ENCODE measurements at regions not wholly inside any gene's neighbourhood (a gene's known extent, or its start where the extent isn't known, plus 50 kb on each side); places are given as distances from the start of the nearest gene placed in this dataset.

GRCh38 chr6:95216555-95216954 is 360.8 kb upstream of the MANEA start:
- Histone ChIP-seq H3K27me3 (ENCODE audit: control insufficient read depth in 3 of 3, insufficient read depth in 3 of 3, low read depth in 1 of 3, low read length in 3 of 3) (no peaks in the 10 kb centered on the region), H3K4ac (ENCODE audit: low read length) (no peak overlapping the region), H2BK12ac (ENCODE audit: low read length) (no peak overlapping the region), H3K27ac (replicated peaks; ENCODE audit: low read length) (no peak overlapping the region), H3K14ac (ENCODE audit: low read length) (no peak overlapping the region), H3K4me3 (ENCODE audit: low read length in 2 of 2) (no peak overlapping the region), H3K36me3 (replicated peaks in 1 of 2; ENCODE audit: control insufficient read depth in 2 of 2, insufficient read depth in 2 of 2, low read length in 2 of 2) (no peaks in the 10 kb centered on the region), H3K79me1 (ENCODE audit: low read depth, low read length) (no peaks in the 10 kb centered on the region), H2AK5ac (ENCODE audit: low read depth, low read length) (no peak overlapping the region), H3K9ac (ENCODE audit: low read depth, low read length, poor library complexity) (no peak overlapping the region), H3K4me2 (ENCODE audit: insufficient read depth, low read length, poor library complexity, severe bottlenecking) (no peak overlapping the region), H3K9me3 (replicated peaks in 1 of 2; ENCODE audit: control insufficient read depth in 2 of 2, insufficient read depth in 1 of 2, low read depth in 1 of 2, low read length in 2 of 2) (no peaks in the 10 kb centered on the region), H2BK15ac (ENCODE audit: low read length) (no peak overlapping the region), H3K23ac (ENCODE audit: low read depth, low read length, poor library complexity) (no peak overlapping the region), H2BK5ac (ENCODE audit: low read length) (no peak overlapping the region), H4K91ac (ENCODE audit: low read depth, low read length, poor library complexity) (no peak overlapping the region), H3K18ac (ENCODE audit: low read length) (no peak overlapping the region), H2AFZ (ENCODE audit: low read length) (no peak overlapping the region), H3K4me1 (ENCODE audit: control insufficient read depth in 2 of 2, insufficient read depth in 1 of 2, low read depth in 1 of 2, low read length in 2 of 2) (no peaks in the 10 kb centered on the region), H4K8ac (ENCODE audit: low read depth, low read length) (no peak overlapping the region), H2BK120ac (ENCODE audit: low read depth, low read length) (no peak overlapping the region)
- no peak for DNase-seq (ENCODE audit: low spot score)
- WGBS, 2 donors (ENCODE audit: extremely low coverage in 2 of 2, insufficient read length in 2 of 2, insufficient replicate concordance in 1 of 2): no CpG with 5 or more reads among the region's 1 CpG

GRCh38 chr6:95227351-95227750 is 350.0 kb upstream of the MANEA start:
- no peak overlapping the region for H4K91ac ChIP-seq (ENCODE audit: low read depth, low read length, poor library complexity)
- WGBS, 2 donors (ENCODE audit: extremely low coverage in 2 of 2, insufficient read length in 2 of 2, insufficient replicate concordance in 1 of 2): no CpG with 5 or more reads among the region's 5 CpGs
- H2BK5ac ChIP-seq (ENCODE audit: low read length): no peak overlapping the region
- H3K14ac ChIP-seq (ENCODE audit: low read length): no peak overlapping the region
- no peaks in the 10 kb centered on the region for H3K4me1 ChIP-seq (ENCODE audit: control insufficient read depth in 2 of 2, insufficient read depth in 1 of 2, low read depth in 1 of 2, low read length in 2 of 2)
- no peak overlapping the region for H3K4me3 ChIP-seq (ENCODE audit: low read length in 2 of 2)
- H3K23ac ChIP-seq (ENCODE audit: low read depth, low read length, poor library complexity): no peak overlapping the region
- no peak overlapping the region for H3K9ac ChIP-seq (ENCODE audit: low read depth, low read length, poor library complexity)
- H3K79me1 ChIP-seq (ENCODE audit: low read depth, low read length): no peaks in the 10 kb centered on the region
- no peak overlapping the region for H2BK120ac ChIP-seq (ENCODE audit: low read depth, low read length)
- no peak overlapping the region for H2AK5ac ChIP-seq (ENCODE audit: low read depth, low read length)
- no peaks in the 10 kb centered on the region for H3K27me3 ChIP-seq (ENCODE audit: control insufficient read depth in 3 of 3, insufficient read depth in 3 of 3, low read depth in 1 of 3, low read length in 3 of 3)
- H3K27ac ChIP-seq (replicated peaks; ENCODE audit: low read length): no peak overlapping the region
- peak; percentile 5 for DNase-seq (ENCODE audit: low spot score)
- H2BK15ac ChIP-seq (ENCODE audit: low read length): no peak overlapping the region
- H3K9me3 ChIP-seq (replicated peaks in 1 of 2; ENCODE audit: control insufficient read depth in 2 of 2, insufficient read depth in 1 of 2, low read depth in 1 of 2, low read length in 2 of 2): no peaks in the 10 kb centered on the region
- no peak overlapping the region for H3K4me2 ChIP-seq (ENCODE audit: insufficient read depth, low read length, poor library complexity, severe bottlenecking)
- no peak overlapping the region for H2BK12ac ChIP-seq (ENCODE audit: low read length)
- H3K18ac ChIP-seq (ENCODE audit: low read length): no peak overlapping the region
- H3K4ac ChIP-seq (ENCODE audit: low read length): no peak overlapping the region
- H2AFZ ChIP-seq (ENCODE audit: low read length): peak overlapping the region; percentile 67
- no peaks in the 10 kb centered on the region for H3K36me3 ChIP-seq (replicated peaks in 1 of 2; ENCODE audit: control insufficient read depth in 2 of 2, insufficient read depth in 2 of 2, low read length in 2 of 2)
- no peak overlapping the region for H4K8ac ChIP-seq (ENCODE audit: low read depth, low read length)

DNA sequence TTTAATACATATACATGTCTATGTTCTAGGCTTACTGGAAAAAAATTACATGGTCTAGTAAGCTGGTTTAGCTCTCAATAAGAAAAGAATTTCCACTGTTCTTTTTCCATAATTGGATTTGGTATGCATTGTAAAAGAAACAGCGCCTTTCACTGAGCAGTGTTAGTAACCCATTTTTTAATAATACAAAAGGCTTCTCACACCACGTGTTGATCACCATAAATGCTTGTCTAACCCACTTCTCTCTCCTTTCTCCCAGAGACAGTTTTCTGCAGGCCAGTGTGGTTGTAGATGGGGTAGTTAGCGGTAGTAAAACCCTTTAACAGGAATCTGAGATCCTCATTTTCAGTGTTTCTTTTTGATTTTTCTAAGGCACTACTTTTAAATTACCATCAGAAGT is 348.7 kb upstream of the MANEA start:
- Histone ChIP-seq H3K27me3 (ENCODE audit: control insufficient read depth in 3 of 3, insufficient read depth in 3 of 3, low read depth in 1 of 3, low read length in 3 of 3) (no peaks in the 10 kb centered on the region), H2BK120ac (ENCODE audit: low read depth, low read length) (no peak overlapping the region), H3K27ac (replicated peaks; ENCODE audit: low read length) (no peak overlapping the region), H3K36me3 (replicated peaks in 1 of 2; ENCODE audit: control insufficient read depth in 2 of 2, insufficient read depth in 2 of 2, low read length in 2 of 2) (no peaks in the 10 kb centered on the region), H3K9ac (ENCODE audit: low read depth, low read length, poor library complexity) (no peak overlapping the region), H3K23ac (ENCODE audit: low read depth, low read length, poor library complexity) (no peak overlapping the region), H3K4me1 (ENCODE audit: control insufficient read depth in 2 of 2, insufficient read depth in 1 of 2, low read depth in 1 of 2, low read length in 2 of 2) (no peaks in the 10 kb centered on the region), H3K14ac (ENCODE audit: low read length) (no peak overlapping the region), H2BK15ac (ENCODE audit: low read length) (no peak overlapping the region), H4K91ac (ENCODE audit: low read depth, low read length, poor library complexity) (no peak overlapping the region), H3K4me2 (ENCODE audit: insufficient read depth, low read length, poor library complexity, severe bottlenecking) (no peak overlapping the region), H2BK5ac (ENCODE audit: low read length) (no peak overlapping the region), H3K9me3 (replicated peaks in 1 of 2; ENCODE audit: control insufficient read depth in 2 of 2, insufficient read depth in 1 of 2, low read depth in 1 of 2, low read length in 2 of 2) (no peaks in the 10 kb centered on the region), H3K79me1 (ENCODE audit: low read depth, low read length) (no peaks in the 10 kb centered on the region), H3K4me3 (ENCODE audit: low read length in 2 of 2) (no peak overlapping the region), H2AFZ (ENCODE audit: low read length) (peak overlapping the region; percentile 79), H4K8ac (ENCODE audit: low read depth, low read length) (no peak overlapping the region), H2AK5ac (ENCODE audit: low read depth, low read length) (no peak overlapping the region), H2BK12ac (ENCODE audit: low read length) (no peak overlapping the region), H3K4ac (ENCODE audit: low read length) (no peak overlapping the region), H3K18ac (ENCODE audit: low read length) (no peak overlapping the region)
- no CpG with 5 or more reads among the region's 3 CpGs for WGBS, 2 donors (ENCODE audit: extremely low coverage in 2 of 2, insufficient read length in 2 of 2, insufficient replicate concordance in 1 of 2)
- no peak for DNase-seq (ENCODE audit: low spot score)

GRCh38 chr6:95230071-95230740 is 347.1 kb upstream of the MANEA start:
- WGBS, 2 donors (ENCODE audit: extremely low coverage in 2 of 2, insufficient read length in 2 of 2, insufficient replicate concordance in 1 of 2): no CpG with 5 or more reads among the region's 2 CpGs
- Histone ChIP-seq H2BK15ac (ENCODE audit: low read length) (no peak overlapping the region), H3K4me1 (ENCODE audit: control insufficient read depth in 2 of 2, insufficient read depth in 1 of 2, low read depth in 1 of 2, low read length in 2 of 2) (no peaks in the 10 kb centered on the region), H2BK120ac (ENCODE audit: low read depth, low read length) (no peak overlapping the region), H3K27me3 (ENCODE audit: control insufficient read depth in 3 of 3, insufficient read depth in 3 of 3, low read depth in 1 of 3, low read length in 3 of 3) (no peaks in the 10 kb centered on the region), H4K91ac (ENCODE audit: low read depth, low read length, poor library complexity) (no peak overlapping the region), H2BK12ac (ENCODE audit: low read length) (no peak overlapping the region), H3K9me3 (replicated peaks in 1 of 2; ENCODE audit: control insufficient read depth in 2 of 2, insufficient read depth in 1 of 2, low read depth in 1 of 2, low read length in 2 of 2) (peaks cover 0 to 2% of the 10 kb centered on the region in 2 donors), H3K79me1 (ENCODE audit: low read depth, low read length) (no peaks in the 10 kb centered on the region), H3K27ac (replicated peaks; ENCODE audit: low read length) (no peak overlapping the region), H3K4me2 (ENCODE audit: insufficient read depth, low read length, poor library complexity, severe bottlenecking) (no peak overlapping the region), H3K4me3 (ENCODE audit: low read length in 2 of 2) (no peak overlapping the region), H3K36me3 (replicated peaks in 1 of 2; ENCODE audit: control insufficient read depth in 2 of 2, insufficient read depth in 2 of 2, low read length in 2 of 2) (no peaks in the 10 kb centered on the region), H3K9ac (ENCODE audit: low read depth, low read length, poor library complexity) (no peak overlapping the region), H4K8ac (ENCODE audit: low read depth, low read length) (no peak overlapping the region), H3K14ac (ENCODE audit: low read length) (no peak overlapping the region), H3K4ac (ENCODE audit: low read length) (no peak overlapping the region), H2AFZ (ENCODE audit: low read length) (no peak overlapping the region), H3K23ac (ENCODE audit: low read depth, low read length, poor library complexity) (no peak overlapping the region), H2BK5ac (ENCODE audit: low read length) (no peak overlapping the region), H3K18ac (ENCODE audit: low read length) (no peak overlapping the region), H2AK5ac (ENCODE audit: low read depth, low read length) (no peak overlapping the region)
- no peak for DNase-seq (ENCODE audit: low spot score)
